MCF 10A (cell line): ENCODE measurements at regions not wholly inside any gene's neighbourhood (a gene's known extent, or its start where the extent isn't known, plus 50 kb on each side); places are given as distances from the start of the nearest gene placed in this dataset.
A peak's percentile ranks its signal among the peaks of the same experiment; 100 is the strongest.

Source experiments
- BruUV-seq: library from RNA; stranded (reverse); fragments of 400-500 nt; replicated peaks from 2 replicates; lab custom pipeline; 2021; lab: Mats Ljungman, UMichigan
- CTCF ChIA-PET: fragments of 300-600 bp; sonication (Branson Sonifier 250); formaldehyde crosslinking; extraction: SDS; loops from one replicate; lab custom pipeline; 2021; ENCODE audit warnings: antibody characterized with exemption, inconsistent platforms; lab: Yijun Ruan, JAX
- POLR2A ChIA-PET: fragments of 300-600, 350-650 bp; sonication (Branson Sonifier 250); formaldehyde crosslinking; extraction: SDS; loops from one replicate; lab custom pipeline; 2020; ENCODE audit warnings: antibody characterized with exemption, inconsistent platforms; lab: Yijun Ruan, JAX
- DNase-seq: peaks from one replicate; pipeline ENCODE4 v3.0.0-alpha.2; 2018; ENCODE audit not compliant: unreplicated experiment
- H3K27ac Mint-ChIP-seq: one replicate; pipeline ENCODE4 v1.8.0; 2022; ENCODE audit warnings: mild to moderate bottlenecking, low read depth, mixed read lengths; ENCODE audit not compliant: unreplicated experiment
- H3K27me3 Mint-ChIP-seq: one replicate; pipeline ENCODE4 v1.8.0; 2022; ENCODE audit warnings: mixed read lengths; ENCODE audit not compliant: insufficient read depth, unreplicated experiment
- H3K36me3 Mint-ChIP-seq: one replicate; pipeline ENCODE4 v1.8.0; 2022; ENCODE audit warnings: mild to moderate bottlenecking, moderate library complexity, mixed read lengths; ENCODE audit not compliant: insufficient read depth, unreplicated experiment
- H3K4me1 Mint-ChIP-seq: one replicate; pipeline ENCODE4 v1.8.0; 2022; ENCODE audit warnings: mixed read lengths; ENCODE audit not compliant: insufficient read depth, unreplicated experiment
- H3K4me3 Mint-ChIP-seq: one replicate; pipeline ENCODE4 v1.8.0; 2022; ENCODE audit warnings: mild to moderate bottlenecking, moderate library complexity, mixed read lengths; ENCODE audit not compliant: unreplicated experiment
- H3K9me3 Mint-ChIP-seq: one replicate; pipeline ENCODE4 v1.8.0; 2022; ENCODE audit warnings: mixed read lengths; ENCODE audit not compliant: unreplicated experiment
- CTCF ChIP-seq: fragments of 200-600 bp; IDR thresholded peaks from one replicate; pipeline ENCODE4 v1.8.0; 2022; ENCODE audit warnings: antibody characterized with exemption, mild to moderate bottlenecking; ENCODE audit not compliant: unreplicated experiment
- intact Hi-C: fragments of 100-400 bp; cut with micrococcal nuclease; formaldehyde crosslinking; loops from 2 replicates; pipeline ENCODE4 v1.14.1; 2022

GRCh38 chr2:114049280-114049679 lies 159.4 kb downstream of the ACTR3 start:
- peak overlapping the region; percentile 67 for H3K27ac Mint-ChIP-seq
- no peak for DNase-seq
- H3K9me3 Mint-ChIP-seq: no peaks in the 10 kb centered on the region
- BruUV-seq: TSS peak; percentile 91
- peaks cover 12% of the 10 kb centered on the region for H3K27me3 Mint-ChIP-seq
- H3K4me3 Mint-ChIP-seq: no peak overlapping the region
- POLR2A ChIA-PET: interaction anchor here (0.6 kb wide), 1 partner anchor 252 kb away, joined by 4 read pairs; no protein-coding TSS in a partner anchor
- H3K36me3 Mint-ChIP-seq: no peaks in the 10 kb centered on the region
- no peaks in the 10 kb centered on the region for H3K4me1 Mint-ChIP-seq
- intact Hi-C loops: loop anchor here (1.0 kb wide), 1 partner anchor 27 kb away; no protein-coding TSS in a partner anchor
- no peak for TF ChIP-seq CTCF
- CTCF ChIA-PET: no interaction called here

GRCh38 chr2:114049826-114050225 lies 159.9 kb downstream of the ACTR3 start:
- intact Hi-C loops: loop anchor here (1.0 kb wide), 1 partner anchor 28 kb away; no protein-coding TSS in a partner anchor
- no peak for TF ChIP-seq CTCF
- Mint-ChIP-seq H3K9me3 (no peaks in the 10 kb centered on the region), H3K36me3 (no peaks in the 10 kb centered on the region), H3K27me3 (peaks cover 16% of the 10 kb centered on the region), H3K4me3 (no peak overlapping the region), H3K27ac (peak overlapping the region; percentile 67), H3K4me1 (no peaks in the 10 kb centered on the region)
- POLR2A ChIA-PET: interaction anchor here (0.6 kb wide), 2 partner anchors 251 to 410 kb away, joined by 4 read pairs; no protein-coding TSS in a partner anchor
- CTCF ChIA-PET: no interaction called here
- BruUV-seq: no TSS peak
- peak; percentile 51 for DNase-seq

- no peak overlapping the region for H3K4me3 Mint-ChIP-seq
- no peak for DNase-seq
- H3K27me3 Mint-ChIP-seq: peaks cover 49% of the 10 kb centered on the region
- BruUV-seq: no TSS peak
- intact Hi-C loops: no loop called here
- no peak for TF ChIP-seq CTCF
- ChIA-PET POLR2A (interaction anchor here (0.6 kb wide), 1 partner anchor 1066 kb away, joined by 3 read pairs; no protein-coding TSS in a partner anchor), CTCF (no interaction called here)
- H3K4me1 Mint-ChIP-seq: no peaks in the 10 kb centered on the region
- H3K27ac Mint-ChIP-seq: no peak overlapping the region
- H3K9me3 Mint-ChIP-seq: no peaks in the 10 kb centered on the region
- no peaks in the 10 kb centered on the region for H3K36me3 Mint-ChIP-seq
Measured at GRCh38 chr2:114056294-114057143, 166.6 kb downstream of the ACTR3 start.

- no peaks in the 10 kb centered on the region for H3K9me3 Mint-ChIP-seq
- ChIA-PET POLR2A (no interaction called here), CTCF (no interaction called here)
- peaks cover 49% of the 10 kb centered on the region for H3K27me3 Mint-ChIP-seq
- no peak for DNase-seq
- H3K4me1 Mint-ChIP-seq: no peaks in the 10 kb centered on the region
- no peak overlapping the region for H3K4me3 Mint-ChIP-seq
- BruUV-seq: no TSS peak
- intact Hi-C loops: no loop called here
- TF ChIP-seq CTCF: no peak
- no peak overlapping the region for H3K27ac Mint-ChIP-seq
- no peaks in the 10 kb centered on the region for H3K36me3 Mint-ChIP-seq
Measured at GRCh38 chr2:114057638-114058037, 167.7 kb downstream of the ACTR3 start.
